Parathyroid adenoma (tissue), 2 donors: ENCODE measurements at regions not wholly inside any gene's neighbourhood (a gene's known extent, or its start where the extent isn't known, plus 50 kb on each side); places are given as distances from the start of the nearest gene placed in this dataset.

Experiments
- H2AFZ ChIP-seq: fragments of 300-600 bp; sonication (generic); one replicate; pipeline ENCODE4 v1.7.0; 2017; ENCODE audit warnings: antibody characterized with exemption, mild to moderate bottlenecking
- H3K27ac ChIP-seq: fragments of 300-600 bp; sonication (generic); one replicate; pipeline ENCODE4 v1.7.0; 2017
- H3K27me3 ChIP-seq: fragments of 300-600 bp; sonication (generic); one replicate; pipeline ENCODE4 v1.7.0; 2017; ENCODE audit warnings: low read length; ENCODE audit not compliant: control insufficient read depth, insufficient read depth
- H3K36me3 ChIP-seq: fragments of 300-600 bp; sonication (generic); one replicate; pipeline ENCODE4 v1.7.0; 2017; ENCODE audit warnings: low read length; ENCODE audit not compliant: control insufficient read depth, insufficient read depth
- H3K4me1 ChIP-seq: fragments of 300-600 bp; sonication (generic); one replicate; pipeline ENCODE4 v1.7.0; 2017; ENCODE audit warnings: control low read depth
- H3K4me2 ChIP-seq: fragments of 300-600 bp; sonication (generic); one replicate; pipeline ENCODE4 v1.7.0; 2017; ENCODE audit warnings: low read length
- H3K4me3 ChIP-seq: fragments of 300-600 bp; sonication (generic); one replicate; pipeline ENCODE4 v1.7.0; 2017; ENCODE audit warnings: low read depth, low read length
- H3K79me2 ChIP-seq: fragments of 300-600 bp; sonication (generic); one replicate; pipeline ENCODE4 v1.7.0; 2017; ENCODE audit warnings: control low read depth
- H3K9ac ChIP-seq: fragments of 300-600 bp; sonication (generic); one replicate; pipeline ENCODE4 v1.7.0; 2017; ENCODE audit warnings: mild to moderate bottlenecking
- H3K9me3 ChIP-seq: fragments of 300-600 bp; sonication (generic); one replicate; pipeline ENCODE4 v1.7.0; 2017; ENCODE audit warnings: low read length; ENCODE audit not compliant: control insufficient read depth
- CTCF ChIP-seq: fragments of 300-600 bp; sonication (generic); IDR thresholded peaks from one replicate; pipeline ENCODE4 v1.7.0; 2017; ENCODE audit warnings: antibody characterized with exemption, mild to moderate bottlenecking
- donor health status: primary hyperparathyroidism.

GRCh38 chr9:14018081-14018480, 295.9 kb downstream of the NFIB start:
- no peaks in the 10 kb centered on the region for H3K4me1 ChIP-seq
- no peak overlapping the region for H3K4me2 ChIP-seq
- no peak overlapping the region for H3K4me3 ChIP-seq
- no peaks in the 10 kb centered on the region for H3K9me3 ChIP-seq
- no peak overlapping the region for H3K9ac ChIP-seq
- TF ChIP-seq CTCF: no peak
- no peaks in the 10 kb centered on the region for H3K79me2 ChIP-seq
- no peak overlapping the region for H3K27ac ChIP-seq
- H2AFZ ChIP-seq: no peak overlapping the region
- H3K27me3 ChIP-seq: no peaks in the 10 kb centered on the region
- H3K36me3 ChIP-seq: no peaks in the 10 kb centered on the region

DNA sequence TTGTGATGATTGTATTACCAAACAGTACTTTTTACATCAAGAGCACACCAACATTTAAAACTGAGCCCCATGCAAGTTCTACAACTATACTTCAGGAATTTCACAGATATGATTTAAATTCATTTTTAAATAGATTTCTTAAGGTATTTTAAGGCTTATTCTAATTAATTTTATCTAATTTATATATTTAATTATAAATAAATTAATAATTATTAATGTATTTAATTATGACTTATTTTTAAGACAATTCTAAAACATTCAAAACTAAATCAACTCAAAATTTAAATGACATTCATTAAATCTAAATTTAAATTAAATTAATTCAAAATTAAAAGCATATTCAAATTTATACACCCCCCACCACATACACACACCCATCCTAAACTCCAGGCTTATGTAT, 299.2 kb downstream of the NFIB start:
- H3K27ac ChIP-seq: no peak overlapping the region
- TF ChIP-seq CTCF: no peak

GRCh38 chr9:14014218-14014617, 299.7 kb downstream of the NFIB start:
- H3K4me2 ChIP-seq: no peak overlapping the region
- H3K4me3 ChIP-seq: no peak overlapping the region
- H3K27me3 ChIP-seq: no peaks in the 10 kb centered on the region
- H3K4me1 ChIP-seq: no peaks in the 10 kb centered on the region
- TF ChIP-seq CTCF: no peak
- no peak overlapping the region for H2AFZ ChIP-seq
- H3K79me2 ChIP-seq: no peaks in the 10 kb centered on the region
- H3K36me3 ChIP-seq: no peaks in the 10 kb centered on the region
- H3K9me3 ChIP-seq: no peaks in the 10 kb centered on the region
- no peak overlapping the region for H3K9ac ChIP-seq
- H3K27ac ChIP-seq: no peak overlapping the region

More for the DNA sequence above, 299.2 kb downstream of the NFIB start:
- no peaks in the 10 kb centered on the region for H3K79me2 ChIP-seq
- H2AFZ ChIP-seq: no peak overlapping the region
- no peak overlapping the region for H3K9ac ChIP-seq
- H3K4me2 ChIP-seq: no peak overlapping the region
- H3K9me3 ChIP-seq: no peaks in the 10 kb centered on the region
- no peaks in the 10 kb centered on the region for H3K27me3 ChIP-seq
- H3K36me3 ChIP-seq: no peaks in the 10 kb centered on the region
- no peak overlapping the region for H3K4me3 ChIP-seq
- H3K4me1 ChIP-seq: no peaks in the 10 kb centered on the region

GRCh38 chr9:14011799-14012560, 302.0 kb downstream of the NFIB start:
- Histone ChIP-seq H2AFZ (no peak overlapping the region), H3K9me3 (no peaks in the 10 kb centered on the region), H3K4me3 (no peak overlapping the region), H3K36me3 (no peaks in the 10 kb centered on the region), H3K4me1 (no peaks in the 10 kb centered on the region), H3K4me2 (no peak overlapping the region), H3K9ac (no peak overlapping the region), H3K27me3 (no peaks in the 10 kb centered on the region), H3K79me2 (no peaks in the 10 kb centered on the region), H3K27ac (no peak overlapping the region)
- no peak for TF ChIP-seq CTCF

DNA sequence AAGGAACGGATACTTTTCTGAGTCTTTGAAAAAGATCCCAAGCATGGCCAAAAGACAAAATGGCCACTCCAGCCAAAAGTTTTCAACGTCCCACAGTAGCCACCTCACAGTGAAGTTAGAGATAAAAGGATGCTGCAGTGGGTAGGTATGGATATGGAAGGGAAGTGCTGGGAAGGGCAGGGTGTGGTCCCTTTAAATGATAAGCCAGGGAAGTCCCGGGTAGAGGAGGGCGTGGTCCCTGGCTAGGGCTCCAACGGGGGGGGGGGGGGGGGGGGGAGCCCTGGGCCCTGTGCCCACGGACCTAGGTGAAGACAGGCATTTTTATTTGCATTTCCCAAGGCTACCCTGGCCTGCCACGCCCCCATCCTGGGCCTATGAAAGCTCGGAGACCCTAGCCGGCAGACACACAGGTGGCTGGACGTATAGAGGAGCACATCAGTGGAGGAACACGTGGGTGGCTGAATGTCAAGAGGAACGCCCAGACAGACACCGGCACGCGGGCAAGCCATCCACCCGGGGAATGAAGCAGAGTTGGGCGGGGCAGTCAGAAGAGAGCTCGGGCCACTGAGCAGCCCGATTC, 306.7 kb downstream of the NFIB start:
- H3K9ac ChIP-seq: no peak overlapping the region
- no peak overlapping the region for H2AFZ ChIP-seq
- no peaks in the 10 kb centered on the region for H3K27me3 ChIP-seq
- no peaks in the 10 kb centered on the region for H3K4me1 ChIP-seq
- no peaks in the 10 kb centered on the region for H3K79me2 ChIP-seq
- no peak overlapping the region for H3K27ac ChIP-seq
- H3K4me3 ChIP-seq: no peak overlapping the region
- TF ChIP-seq CTCF: no peak
- H3K36me3 ChIP-seq: no peaks in the 10 kb centered on the region
- H3K4me2 ChIP-seq: no peak overlapping the region
- H3K9me3 ChIP-seq: no peaks in the 10 kb centered on the region
